DMS114 treated with DMSO at 0.1 percent for 48 hours (cell line): ENCODE measurements at regions not wholly inside any gene's neighbourhood (a gene's known extent, or its start where the extent isn't known, plus 50 kb on each side); places are given as distances from the start of the nearest gene placed in this dataset.

Experiments
- DNase-seq: peaks from one replicate; lab custom pipeline; 2025; ENCODE audit not compliant: unreplicated experiment; lab: John Stamatoyannopoulos, UW

DNA sequence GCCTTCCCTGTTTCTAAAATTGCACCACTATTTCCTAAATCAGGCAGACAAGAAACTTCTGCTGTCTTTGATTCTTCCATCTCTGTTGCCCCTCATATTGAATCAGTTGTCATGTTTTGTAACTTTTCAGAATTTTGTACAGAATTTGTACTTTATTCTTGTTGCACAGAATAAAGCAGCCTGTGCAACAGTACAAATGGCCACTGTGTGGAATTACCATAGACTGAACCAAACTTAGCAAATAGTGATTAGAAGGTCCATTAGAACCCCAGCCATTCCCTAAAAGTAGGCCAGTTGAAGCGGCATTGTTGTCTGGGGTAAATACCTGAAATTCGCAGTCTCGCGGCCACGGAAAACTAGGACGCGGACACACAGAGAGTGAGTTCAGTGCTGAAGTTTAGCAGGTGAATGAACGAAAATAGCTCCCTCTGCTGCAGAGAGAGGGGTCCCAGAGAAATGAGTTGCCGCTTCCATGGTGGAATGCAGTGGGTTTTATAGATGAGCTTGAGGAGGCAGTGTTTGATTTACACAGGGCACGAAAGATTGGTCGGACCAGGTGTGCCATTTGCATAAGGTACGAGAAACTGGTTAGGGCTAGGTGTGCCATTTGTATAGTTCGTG, 71.8 kb downstream of the C4orf33 start:
- no peak for DNase-seq

DNA sequence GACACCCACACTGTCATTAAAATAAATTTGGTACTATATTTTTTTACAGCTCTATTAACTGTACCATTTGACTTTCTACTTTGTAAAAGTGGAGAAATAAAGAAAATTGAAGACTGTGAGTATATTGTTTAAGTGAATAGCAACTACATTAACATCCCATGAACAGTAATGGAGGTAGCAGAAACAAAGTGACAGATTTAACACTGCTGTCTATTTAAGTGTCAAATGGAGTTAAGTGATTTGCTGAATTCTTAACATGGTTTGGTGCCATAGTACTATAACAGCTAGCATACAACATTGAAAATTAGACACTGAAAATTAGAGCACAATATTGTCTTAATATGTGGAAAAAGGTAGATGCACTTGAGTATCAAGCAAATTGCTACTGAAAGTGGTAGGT, 76.2 kb downstream of the C4orf33 start:
- no peak for DNase-seq

DNA sequence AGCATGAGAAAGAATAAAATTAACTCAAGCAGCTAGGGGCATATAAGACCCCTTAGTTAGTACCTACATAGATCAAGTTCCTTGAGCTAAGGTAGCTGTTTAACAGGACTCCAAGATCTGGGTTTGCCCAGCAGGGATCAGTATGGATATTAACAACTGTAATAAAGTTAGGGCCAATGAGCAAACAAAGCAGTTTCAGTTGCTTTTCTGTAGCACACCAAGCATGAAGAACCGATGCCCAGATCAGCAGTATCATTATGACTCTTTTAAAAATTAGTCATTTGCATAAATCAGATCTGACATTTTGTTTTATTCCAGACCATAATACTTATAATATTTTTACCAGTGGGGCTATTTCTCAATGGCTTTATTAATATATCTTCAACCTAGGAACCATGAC, 80.9 kb downstream of the C4orf33 start:
- no peak for DNase-seq

DNA sequence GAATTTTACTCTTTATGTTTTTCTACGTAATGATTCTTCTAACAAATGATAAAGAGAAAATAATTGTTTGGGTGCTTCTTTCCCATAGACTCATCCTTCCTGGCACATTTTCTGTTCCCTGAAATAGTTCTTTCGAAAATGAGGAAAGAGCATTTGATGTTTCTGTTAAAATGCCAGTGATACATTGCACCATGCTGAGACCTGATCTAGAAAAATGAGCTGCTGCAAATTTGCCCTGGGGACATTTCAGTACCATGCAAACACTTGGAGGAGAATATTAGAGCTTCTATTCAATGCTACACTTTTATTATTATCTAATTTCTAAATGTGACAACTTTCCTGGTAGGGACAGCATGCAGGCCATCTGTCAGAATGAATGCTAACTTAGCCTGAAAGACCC, 83.3 kb downstream of the C4orf33 start:
- no peak for DNase-seq

DNA sequence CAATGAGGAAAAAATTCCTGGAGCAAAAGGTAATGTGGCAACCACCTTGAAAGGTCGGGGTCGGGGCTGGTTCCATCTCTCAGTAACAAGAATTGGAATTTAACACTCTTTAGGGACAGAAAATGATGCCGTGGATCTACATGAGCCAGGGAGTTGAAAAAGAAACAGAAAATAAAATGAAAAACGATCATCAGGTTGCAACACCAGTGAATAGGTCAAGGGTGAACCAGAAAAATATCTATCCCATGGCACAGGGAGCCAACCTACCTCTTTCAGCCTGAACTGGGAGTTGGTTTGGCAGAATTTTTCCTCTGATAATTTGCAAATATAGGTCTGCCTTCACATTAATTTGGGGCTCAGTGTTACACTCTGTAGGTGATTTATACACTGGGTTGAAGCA, 93.7 kb downstream of the C4orf33 start:
- DNase-seq: no peak

DNA sequence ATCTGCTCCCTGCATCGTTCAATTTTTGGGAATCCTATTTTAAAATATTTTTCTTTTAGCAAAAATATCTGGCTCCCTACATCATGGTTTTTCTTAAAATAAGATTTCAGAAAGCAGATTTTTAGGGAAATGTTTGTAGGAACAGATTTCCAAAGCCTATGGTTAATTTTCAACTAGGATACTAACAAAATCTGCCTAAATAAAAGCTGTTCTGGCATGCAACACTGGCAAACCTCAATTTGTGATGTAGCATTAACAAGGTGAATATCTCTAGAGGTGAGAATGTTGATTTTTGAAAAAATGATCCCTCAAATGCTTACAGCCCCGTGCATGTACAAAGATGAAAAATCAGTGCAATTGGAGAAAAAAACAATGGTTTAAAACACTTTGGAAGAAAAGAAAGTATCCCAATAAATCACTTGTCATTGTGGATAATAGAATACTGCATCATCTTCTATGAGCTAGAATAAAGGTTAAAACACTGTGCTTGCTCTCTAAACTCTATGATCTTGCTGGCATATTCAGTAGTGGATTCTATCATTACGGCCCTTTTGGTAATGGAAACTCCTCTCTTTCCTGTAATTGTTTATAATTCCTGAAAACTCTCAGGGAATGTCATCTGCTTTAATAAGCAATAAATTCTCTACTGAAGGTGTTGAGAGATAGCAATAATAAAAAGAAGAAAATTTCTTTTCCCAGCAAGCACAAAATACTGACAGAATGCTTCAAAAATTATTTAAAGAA, 97.6 kb downstream of the C4orf33 start:
- DNase-seq: no peak

DNA sequence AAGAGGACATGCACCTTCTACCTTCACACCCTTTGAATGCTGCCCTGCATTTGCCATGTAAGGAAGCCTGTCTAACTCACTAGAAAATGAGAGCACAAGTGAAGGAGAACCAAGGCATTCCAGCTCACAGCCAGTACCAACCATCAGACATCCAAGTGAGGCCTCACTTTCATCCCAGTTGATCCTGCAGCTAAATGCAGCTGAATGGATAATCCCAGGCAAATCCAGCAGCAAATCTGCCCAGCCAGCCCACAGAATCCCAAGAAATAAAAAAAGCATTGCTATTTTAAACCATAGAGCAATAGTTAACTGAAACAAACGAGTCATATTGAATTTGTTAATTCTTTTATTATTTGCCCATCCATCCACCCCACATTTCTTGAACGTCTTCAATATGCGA, 112.5 kb downstream of the C4orf33 start:
- no peak for DNase-seq

DNA sequence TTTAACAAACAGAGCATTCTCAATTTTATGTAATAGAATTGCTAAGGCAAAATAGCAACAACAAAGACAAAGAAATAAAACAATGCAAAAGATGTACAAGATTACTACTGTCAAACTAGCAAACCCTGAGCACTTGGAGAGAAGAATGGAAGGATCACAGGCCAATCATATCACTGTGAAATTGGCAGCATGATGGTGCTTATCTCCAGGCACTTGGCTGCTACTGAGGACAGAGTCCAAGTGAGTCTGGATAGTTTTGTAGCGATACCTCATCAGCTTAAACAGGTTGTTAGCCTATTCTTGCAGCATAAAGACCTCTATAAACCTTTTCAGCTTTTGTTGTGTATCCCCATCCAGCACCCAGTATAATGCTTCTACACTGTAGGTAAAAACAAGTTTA, 117.7 kb downstream of the C4orf33 start:
- DNase-seq: no peak

DNA sequence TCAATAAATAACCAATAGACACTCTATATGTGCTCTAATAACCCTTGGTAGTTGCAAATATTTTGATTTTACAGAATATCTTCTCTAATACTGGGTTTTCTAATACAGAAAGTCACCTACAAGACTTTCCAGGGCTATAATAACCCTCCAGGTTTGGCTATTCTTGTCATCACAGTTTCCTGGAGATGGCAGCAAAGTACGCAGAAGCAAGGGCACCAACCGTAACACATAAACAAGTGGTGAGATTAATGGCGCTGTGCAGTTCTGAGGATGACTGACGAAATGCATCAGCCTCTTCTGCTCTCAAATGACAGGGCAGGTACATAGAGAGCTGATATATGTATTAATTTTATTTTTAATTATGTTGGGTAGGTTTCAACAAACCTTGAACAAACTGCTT, 122.4 kb downstream of the C4orf33 start:
- DNase-seq: no peak

DNA sequence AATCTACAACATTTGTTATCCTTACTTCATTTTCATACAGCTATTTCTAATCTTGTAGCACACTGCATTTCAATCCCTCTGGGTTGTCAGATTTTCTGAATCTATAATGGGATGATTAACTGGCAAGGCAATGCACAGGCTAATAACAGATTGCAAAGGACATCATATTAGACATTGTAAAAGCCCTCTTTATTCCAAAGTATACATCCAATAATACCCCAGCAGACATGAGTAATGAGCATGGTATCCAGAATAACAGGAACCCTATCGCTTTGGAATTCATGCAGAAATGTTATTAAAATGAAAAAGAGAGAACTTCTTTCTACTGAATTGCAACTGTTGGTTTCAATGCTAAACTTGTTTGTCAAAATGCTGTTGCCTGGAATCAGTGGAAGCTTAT, 122.9 kb downstream of the C4orf33 start:
- DNase-seq: no peak

DNA sequence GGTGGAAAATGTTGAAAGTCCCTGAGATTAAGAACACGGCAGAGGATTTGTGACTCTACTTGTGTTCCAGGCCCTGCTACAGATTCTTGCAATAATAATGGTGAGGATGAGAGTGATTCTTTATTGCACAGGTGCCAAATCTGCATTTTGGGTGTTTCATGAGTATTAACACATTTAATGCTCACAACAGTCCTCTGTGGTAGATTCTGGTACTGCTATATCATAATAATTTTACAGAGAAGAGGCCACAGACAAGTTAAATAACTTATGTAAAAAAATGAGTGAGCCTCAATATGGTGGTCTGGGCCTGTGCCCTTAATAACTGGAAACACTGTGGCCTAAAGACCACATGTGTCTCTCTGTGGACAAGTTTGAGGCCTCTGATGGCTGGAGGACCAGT, 124.3 kb downstream of the C4orf33 start:
- DNase-seq: no peak

DNA sequence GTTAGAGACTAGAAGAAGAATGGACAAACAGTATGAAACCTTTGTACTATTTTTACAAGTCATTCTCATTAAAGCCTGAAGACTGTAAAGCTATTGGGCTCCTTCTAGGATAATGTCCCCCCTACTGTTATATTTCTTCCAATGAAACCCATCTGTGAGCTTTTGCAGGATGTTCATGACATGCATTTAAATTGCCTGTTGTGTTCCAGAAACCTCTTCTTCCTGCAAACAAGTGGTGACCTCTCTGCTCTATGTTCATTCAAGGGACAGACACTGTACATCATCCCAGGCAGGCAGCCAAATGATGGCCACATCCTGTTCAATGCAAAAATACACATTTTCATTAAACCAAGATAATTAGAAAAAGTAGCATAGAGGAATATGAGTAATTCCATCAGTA, 128.0 kb downstream of the C4orf33 start:
- no peak for DNase-seq

DNA sequence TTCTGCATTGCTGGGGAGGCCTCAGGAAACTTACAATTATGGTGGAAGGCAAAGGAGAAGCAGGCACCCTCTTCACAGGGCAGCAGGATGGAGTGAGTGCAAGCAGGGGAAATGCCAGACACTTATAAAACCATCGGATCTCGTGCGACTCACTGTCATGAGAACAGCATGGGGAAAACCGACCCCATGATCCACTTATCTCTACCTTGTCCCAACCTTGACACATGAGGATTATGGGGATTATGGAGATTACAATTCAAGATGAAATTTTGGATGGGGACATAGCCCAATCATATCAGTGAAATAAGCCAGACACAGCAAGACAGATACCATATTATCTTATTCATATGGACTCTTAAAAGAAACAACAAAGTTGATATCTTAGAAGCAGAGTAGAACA, 134.9 kb downstream of the C4orf33 start:
- DNase-seq: no peak

DNA sequence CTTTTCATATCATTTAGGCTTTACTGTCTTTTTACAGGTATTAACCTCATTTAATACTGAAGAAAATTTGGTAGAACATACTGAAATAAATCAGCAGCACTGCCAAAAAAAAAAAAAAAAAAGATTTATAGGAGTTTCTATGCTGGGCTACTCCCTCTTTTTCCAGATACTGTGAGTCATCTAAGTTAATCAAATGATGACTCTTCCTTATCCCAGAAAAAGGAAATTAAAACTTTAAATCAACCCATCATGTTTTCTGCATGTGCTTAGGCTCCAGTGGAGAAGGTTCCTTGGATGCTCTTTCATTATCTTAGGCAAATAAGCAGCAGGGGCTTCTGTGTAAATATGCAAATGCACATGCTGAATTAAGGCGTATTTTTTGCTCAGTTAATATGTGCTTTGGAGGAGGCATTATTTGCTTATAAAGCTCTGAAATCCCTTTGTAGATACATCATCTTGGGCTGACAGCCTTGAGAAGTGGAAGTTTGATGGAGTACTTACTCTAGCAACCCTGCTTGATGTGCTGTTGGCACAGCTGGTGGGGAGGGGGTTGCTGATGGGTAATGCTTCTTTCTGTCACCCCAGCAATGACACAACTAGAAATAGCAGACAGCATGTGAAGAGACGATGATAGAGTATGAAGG, 136.1 kb downstream of the C4orf33 start:
- no peak for DNase-seq

DNA sequence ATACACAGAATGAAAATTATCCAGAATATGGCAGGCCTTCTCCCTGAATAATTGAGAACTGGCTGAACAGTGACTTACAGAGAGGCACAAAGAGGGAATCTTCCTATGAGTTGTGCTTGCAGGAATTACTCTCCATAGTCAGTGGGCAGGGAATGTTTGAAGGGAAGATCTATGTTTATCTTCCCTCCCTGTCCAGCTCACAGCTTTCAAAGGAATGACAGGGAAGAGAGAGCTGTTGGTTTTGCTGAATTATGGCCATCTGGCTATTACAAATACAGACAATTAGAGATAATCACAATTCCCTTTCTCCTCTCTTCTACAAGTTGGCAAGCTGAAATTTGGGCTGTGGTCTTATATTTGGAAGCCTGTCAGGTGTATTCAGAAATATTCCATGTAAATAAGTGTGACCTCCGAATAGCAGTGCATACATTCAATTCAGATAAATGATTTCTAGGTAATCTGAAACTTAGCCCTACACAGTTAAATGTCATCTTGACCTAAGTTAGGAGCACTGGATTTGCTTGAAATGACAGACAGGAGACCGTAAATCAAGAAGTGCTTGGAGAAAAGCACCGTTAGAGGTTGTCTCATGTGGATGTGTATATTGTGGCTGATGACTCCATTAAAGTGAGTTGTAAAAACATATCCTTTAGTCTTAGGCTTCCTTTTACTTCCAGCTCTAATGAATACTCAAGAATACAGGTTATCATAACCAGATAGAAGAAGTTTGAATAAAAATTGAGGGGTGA, 136.8 kb downstream of the C4orf33 start:
- DNase-seq: no peak

DNA sequence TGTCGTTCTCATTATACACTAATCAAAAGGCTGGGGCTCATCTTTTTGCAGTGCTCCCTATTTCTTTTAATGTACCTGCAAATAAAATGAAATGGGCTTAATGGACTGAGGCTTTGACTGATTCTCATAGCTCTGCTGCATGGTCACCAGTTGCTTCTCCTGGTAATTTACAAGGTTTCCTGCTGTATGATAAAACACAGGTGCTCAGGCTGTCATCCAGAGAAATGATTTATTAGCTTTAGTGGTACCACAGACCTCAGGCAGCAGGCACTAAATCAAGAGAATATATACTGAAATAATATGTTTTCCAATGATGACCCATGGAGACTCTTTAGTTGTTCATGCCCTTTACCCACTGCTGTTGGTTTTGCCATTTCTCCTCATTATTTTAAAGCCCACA, 137.7 kb downstream of the C4orf33 start:
- DNase-seq: no peak

DNA sequence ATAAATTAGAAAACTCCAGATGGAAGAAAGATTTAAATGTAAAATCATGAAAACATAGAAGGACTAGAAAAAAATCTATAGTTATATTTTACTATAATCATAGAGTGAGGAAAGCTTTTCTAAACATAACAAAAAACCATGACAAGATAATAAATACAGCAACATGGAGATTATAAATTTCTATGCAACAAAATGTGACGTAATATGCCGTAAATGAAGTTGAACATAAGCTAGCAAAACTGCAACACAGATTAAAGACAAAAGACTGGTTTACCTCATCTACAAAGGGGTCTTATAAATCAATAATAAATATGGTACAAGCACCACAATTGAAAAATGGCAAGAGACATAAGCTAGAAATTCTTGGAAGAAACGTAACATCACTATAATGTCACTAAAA, 140.4 kb downstream of the C4orf33 start:
- DNase-seq: no peak

DNA sequence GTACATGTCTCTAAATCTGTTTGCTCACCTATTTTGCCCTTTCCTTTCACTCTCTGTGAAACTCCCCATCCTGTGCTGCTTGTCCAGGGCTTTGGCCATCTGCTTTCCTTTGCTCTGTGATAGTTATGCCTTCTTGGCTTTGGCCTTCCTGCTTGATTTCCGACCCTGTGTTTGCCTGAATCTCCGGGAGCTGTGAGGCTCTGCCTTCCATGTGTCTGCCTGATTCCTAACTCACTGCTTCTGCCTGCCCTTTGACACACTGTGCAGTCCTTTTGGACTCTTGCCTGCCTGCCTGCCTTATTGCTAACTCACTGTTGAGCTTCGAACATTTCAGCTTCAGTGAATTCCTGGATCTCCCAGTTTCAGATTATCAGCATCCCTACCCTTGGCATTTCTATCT, 143.1 kb downstream of the C4orf33 start:
- DNase-seq: no peak

DNA sequence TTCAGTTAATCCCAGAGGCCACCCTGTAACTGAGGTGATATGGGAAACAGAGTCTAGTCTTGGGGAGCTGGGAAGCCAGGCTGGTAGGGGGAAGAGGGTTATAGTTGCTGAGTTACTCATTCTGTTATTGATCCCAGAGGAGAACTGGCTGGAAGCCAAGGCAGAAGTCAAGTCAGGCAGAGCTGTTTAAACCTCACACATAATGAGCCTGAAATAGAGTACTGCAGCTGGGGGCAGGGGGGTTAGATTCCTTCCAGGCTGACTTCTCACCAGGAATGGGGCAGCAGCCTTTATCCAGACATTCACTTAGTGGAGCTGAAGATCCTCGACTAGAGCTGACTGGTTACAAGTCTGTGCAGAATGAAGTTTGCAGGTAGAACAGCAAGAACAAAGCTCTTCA, 144.9 kb downstream of the C4orf33 start:
- DNase-seq: no peak

DNA sequence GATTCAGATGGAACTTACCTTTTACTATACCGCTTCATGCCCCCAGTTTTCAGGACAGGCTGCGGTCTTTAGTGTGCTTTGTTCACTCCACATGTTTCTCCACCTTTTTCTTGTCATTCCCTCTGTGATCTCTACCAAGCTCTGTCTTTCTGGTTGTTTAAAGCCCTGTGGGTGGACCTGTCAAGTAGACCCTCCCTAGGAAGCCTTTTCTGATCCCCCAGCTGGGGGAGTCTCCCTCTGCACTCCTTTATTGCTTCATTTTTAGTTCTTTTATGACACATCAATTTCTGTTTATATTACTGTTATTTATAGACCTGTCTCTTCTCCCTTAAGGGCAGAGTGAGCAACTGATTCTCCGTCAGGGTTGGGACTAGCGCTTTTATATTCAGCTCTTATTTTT, 150.2 kb downstream of the C4orf33 start:
- no peak for DNase-seq

DNA sequence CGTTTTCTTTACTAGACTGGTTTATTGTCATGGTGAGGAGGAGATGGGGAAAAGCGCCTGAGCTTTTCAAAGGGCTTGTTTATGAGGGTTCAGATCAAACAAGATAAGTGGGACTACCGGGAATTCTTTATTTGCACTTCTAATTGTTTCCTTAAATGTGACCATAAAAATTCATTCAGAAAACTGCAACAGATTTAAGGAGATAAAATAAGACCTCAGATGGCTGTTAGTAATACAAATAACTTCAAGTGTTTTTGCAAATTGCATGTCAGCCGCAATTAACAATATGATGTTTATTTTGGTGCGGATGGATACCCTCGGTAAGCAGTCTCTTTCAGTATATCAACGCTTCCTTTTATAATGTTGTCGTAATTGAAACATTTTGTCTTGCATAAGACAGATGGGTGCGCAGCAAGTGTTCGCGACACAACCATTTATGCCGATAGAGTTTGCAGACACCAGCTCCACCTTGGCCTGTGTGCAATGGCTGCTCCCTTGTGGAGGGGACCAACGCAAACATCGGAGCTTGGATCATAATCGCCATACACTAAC, 151.0 kb downstream of the C4orf33 start:
- DNase-seq: no peak

DNA sequence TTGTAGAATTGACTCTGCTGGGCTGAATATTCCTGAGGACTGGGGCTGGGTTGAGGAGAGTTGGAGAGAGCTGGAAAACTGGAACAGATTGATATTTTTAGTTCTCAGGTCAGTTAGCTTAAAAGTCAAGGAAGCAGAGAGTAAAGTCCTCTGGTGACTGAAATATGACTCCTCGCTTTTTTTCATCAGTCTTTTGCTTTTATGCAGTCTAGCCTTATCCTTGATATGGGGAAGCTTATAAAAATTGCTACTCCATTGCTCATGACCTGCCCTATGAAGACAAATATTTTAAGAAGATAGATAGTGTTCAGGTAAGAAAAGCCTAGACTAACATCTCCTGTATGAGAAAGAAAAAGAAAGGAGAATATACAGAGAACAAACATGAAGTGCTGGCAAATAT, 152.7 kb downstream of the C4orf33 start:
- no peak for DNase-seq
